Vagina (tissue), 2 donors: ENCODE measurements at regions not wholly inside any gene's neighbourhood (a gene's known extent, or its start where the extent isn't known, plus 50 kb on each side); places are given as distances from the start of the nearest gene placed in this dataset.

Experiments
- DNase-seq, 2 donors: peaks; one replicate each; pipeline ENCODE4 v3.0.0-alpha.2; 2017; ENCODE audit errors: extremely low spot score in 2 of 2
- H3K27ac ChIP-seq: fragments of 200-600 bp; sonication (generic); one replicate; pipeline ENCODE4 v1.5.1; 2019
- H3K27me3 ChIP-seq: fragments of 200-600 bp; sonication (generic); one replicate; pipeline ENCODE4 v1.5.1; 2019
- H3K36me3 ChIP-seq, 2 donors: fragments of 200-600 bp; sonication (generic); one replicate each; pipeline ENCODE4 v1.5.1; 2017 to 2019
- H3K4me1 ChIP-seq: fragments of 200-600 bp; sonication (generic); one replicate; pipeline ENCODE4 v1.5.1; 2019
- H3K4me3 ChIP-seq, 2 donors: fragments of 200-600 bp; sonication (generic); 1 replicate in 1 of 2; 2 replicates in 1 of 2; pipeline ENCODE4 v1.5.1; 2016 to 2019
- H3K9me3 ChIP-seq: fragments of 200-600 bp; sonication (generic); one replicate; pipeline ENCODE4 v1.5.1; 2019
- POLR2A ChIP-seq, 2 donors: fragments of 450-650 bp; IDR thresholded peaks; one replicate each; pipeline ENCODE4 v1.6.1; 2017; ENCODE audit warnings: antibody characterized with exemption in 2 of 2, mild to moderate bottlenecking in 2 of 2, moderate library complexity in 2 of 2
- POLR2AphosphoS5 ChIP-seq, 2 donors: sonication (generic); formaldehyde crosslinking; IDR thresholded peaks; one replicate each; pipeline ENCODE4 v1.9.0; 2017; ENCODE audit warnings: antibody characterized with exemption in 2 of 2, mild to moderate bottlenecking in 2 of 2, low read depth in 1 of 2; ENCODE audit not compliant: insufficient read depth in 1 of 2
- intact Hi-C: fragments of 100-400 bp; cut with DNase I; formaldehyde crosslinking; loops from one replicate; pipeline ENCODE4 v1.15.1; 2023
- TF ChIP-seq, protein P1 (sequence below), 3 experiments: fragments of 450-650 bp in 2 of 3; fragments of 200-600 bp in 1 of 3; sonication (generic) in 1 of 3; IDR thresholded peaks; one replicate each; pipeline ENCODE4 v1.5.1; 2017 to 2019; ENCODE audit warnings: antibody characterized with exemption in 3 of 3, mild to moderate bottlenecking in 2 of 3, moderate library complexity in 2 of 3

DNA sequence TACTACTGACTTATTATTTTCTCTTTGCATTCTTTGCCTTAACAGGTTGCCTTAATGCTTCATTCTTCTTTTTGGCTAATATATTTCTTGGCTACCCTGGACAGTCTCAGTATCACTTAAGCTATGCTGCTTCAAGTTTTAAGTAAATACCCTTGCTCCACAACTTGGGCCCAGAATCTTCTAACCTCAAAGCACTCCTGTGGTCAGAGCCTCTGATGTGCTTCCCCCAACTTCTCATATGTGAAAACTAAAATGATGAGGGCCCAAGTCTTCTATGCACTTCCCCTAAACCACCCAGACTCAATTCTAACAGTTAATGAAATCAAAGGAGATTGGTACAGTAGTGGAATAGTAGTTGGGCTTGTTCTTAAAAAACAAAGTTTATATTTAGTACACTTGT is 314.1 kb downstream of the PLPP3 start:
- Histone ChIP-seq H3K9me3 (no peaks in the 10 kb centered on the region), H3K36me3 (no peaks in the 10 kb centered on the region), H3K4me1 (no peaks in the 10 kb centered on the region), H3K4me3 (no peak overlapping the region), H3K27me3 (no peaks in the 10 kb centered on the region), H3K27ac (no peak overlapping the region)
- no peak for DNase-seq
- TF ChIP-seq POLR2AphosphoS5 (IDR thresholded peaks at IDR 0.05; ENCODE audit: insufficient read depth in 1 of 2, low read depth in 1 of 2) (no peak), POLR2A (IDR thresholded peaks at IDR 0.05) (no peak)
- TF ChIP-seq, protein P1, sequence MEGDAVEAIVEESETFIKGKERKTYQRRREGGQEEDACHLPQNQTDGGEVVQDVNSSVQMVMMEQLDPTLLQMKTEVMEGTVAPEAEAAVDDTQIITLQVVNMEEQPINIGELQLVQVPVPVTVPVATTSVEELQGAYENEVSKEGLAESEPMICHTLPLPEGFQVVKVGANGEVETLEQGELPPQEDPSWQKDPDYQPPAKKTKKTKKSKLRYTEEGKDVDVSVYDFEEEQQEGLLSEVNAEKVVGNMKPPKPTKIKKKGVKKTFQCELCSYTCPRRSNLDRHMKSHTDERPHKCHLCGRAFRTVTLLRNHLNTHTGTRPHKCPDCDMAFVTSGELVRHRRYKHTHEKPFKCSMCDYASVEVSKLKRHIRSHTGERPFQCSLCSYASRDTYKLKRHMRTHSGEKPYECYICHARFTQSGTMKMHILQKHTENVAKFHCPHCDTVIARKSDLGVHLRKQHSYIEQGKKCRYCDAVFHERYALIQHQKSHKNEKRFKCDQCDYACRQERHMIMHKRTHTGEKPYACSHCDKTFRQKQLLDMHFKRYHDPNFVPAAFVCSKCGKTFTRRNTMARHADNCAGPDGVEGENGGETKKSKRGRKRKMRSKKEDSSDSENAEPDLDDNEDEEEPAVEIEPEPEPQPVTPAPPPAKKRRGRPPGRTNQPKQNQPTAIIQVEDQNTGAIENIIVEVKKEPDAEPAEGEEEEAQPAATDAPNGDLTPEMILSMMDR (IDR thresholded peaks at IDR 0.05), result no peak
- intact Hi-C loops, result no loop called here

GRCh38 chr1:56263908-56264307 is 315.5 kb downstream of the PLPP3 start:
- no peak for TF ChIP-seq POLR2AphosphoS5 (IDR thresholded peaks at IDR 0.05; ENCODE audit: insufficient read depth in 1 of 2, low read depth in 1 of 2)
- TF ChIP-seq, protein P1 (IDR thresholded peaks at IDR 0.05), result no peak
- no peaks in the 10 kb centered on the region for H3K36me3 ChIP-seq
- no peaks in the 10 kb centered on the region for H3K27me3 ChIP-seq
- no peak overlapping the region for H3K4me3 ChIP-seq
- no peak for DNase-seq
- intact Hi-C loops, result no loop called here
- no peak overlapping the region for H3K27ac ChIP-seq
- H3K9me3 ChIP-seq, result no peaks in the 10 kb centered on the region
- no peaks in the 10 kb centered on the region for H3K4me1 ChIP-seq

- intact Hi-C loops, result no loop called here
- TF ChIP-seq POLR2A (IDR thresholded peaks at IDR 0.05) (no peak), POLR2AphosphoS5 (IDR thresholded peaks at IDR 0.05; ENCODE audit: insufficient read depth in 1 of 2, low read depth in 1 of 2) (no peak)
- TF ChIP-seq, protein P1 (IDR thresholded peaks at IDR 0.05), result no peak
- H3K27ac ChIP-seq, result no peak overlapping the region
- no peak for DNase-seq
- H3K4me1 ChIP-seq, result no peaks in the 10 kb centered on the region
- no peaks in the 10 kb centered on the region for H3K27me3 ChIP-seq
- no peaks in the 10 kb centered on the region for H3K36me3 ChIP-seq
- H3K9me3 ChIP-seq, result no peaks in the 10 kb centered on the region
- H3K4me3 ChIP-seq, result no peak overlapping the region
Measured at GRCh38 chr1:56258371-56258770, 321.0 kb downstream of the PLPP3 start.

DNA sequence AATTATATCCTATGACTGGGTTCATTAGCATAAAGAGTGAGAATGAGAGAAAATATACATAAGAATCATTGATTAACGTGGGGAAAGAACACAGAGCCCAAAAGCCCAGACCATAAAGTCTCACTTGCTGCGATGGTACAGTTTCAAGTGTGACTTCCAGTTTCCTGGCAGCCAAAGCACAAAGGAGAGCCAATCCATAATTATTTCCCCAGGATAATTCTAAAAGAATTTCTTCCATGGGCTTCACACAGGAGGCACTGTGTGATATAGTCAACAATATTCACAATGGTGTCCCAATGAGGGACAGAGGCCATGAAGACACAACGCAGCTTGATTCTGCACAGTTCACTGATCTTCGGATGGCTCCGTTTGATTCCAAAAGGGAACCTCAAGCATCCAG is 321.6 kb downstream of the PLPP3 start:
- Histone ChIP-seq H3K27me3 (no peaks in the 10 kb centered on the region), H3K27ac (peak overlapping the region; percentile 7), H3K4me1 (no peaks in the 10 kb centered on the region), H3K36me3 (no peaks in the 10 kb centered on the region), H3K4me3 (no peak overlapping the region), H3K9me3 (no peaks in the 10 kb centered on the region)
- intact Hi-C loops, result no loop called here
- no peak for DNase-seq
- TF ChIP-seq, protein P1 (IDR thresholded peaks at IDR 0.05), result no peak
- TF ChIP-seq POLR2A (IDR thresholded peaks at IDR 0.05) (no peak), POLR2AphosphoS5 (IDR thresholded peaks at IDR 0.05; ENCODE audit: insufficient read depth in 1 of 2, low read depth in 1 of 2) (no peak)

GRCh38 chr1:56256153-56257000 is 323.0 kb downstream of the PLPP3 start:
- Histone ChIP-seq H3K4me3 (no peak overlapping the region), H3K27me3 (no peaks in the 10 kb centered on the region), H3K27ac (peak overlapping the region; percentile 7), H3K9me3 (no peaks in the 10 kb centered on the region), H3K4me1 (no peaks in the 10 kb centered on the region), H3K36me3 (no peaks in the 10 kb centered on the region)
- TF ChIP-seq, protein P1 (IDR thresholded peaks at IDR 0.05), result no peak
- TF ChIP-seq POLR2AphosphoS5 (IDR thresholded peaks at IDR 0.05; ENCODE audit: insufficient read depth in 1 of 2, low read depth in 1 of 2) (no peak), POLR2A (IDR thresholded peaks at IDR 0.05) (no peak)
- intact Hi-C loops, result no loop called here
- no peak for DNase-seq
